Stomach (tissue), 8 donors: ENCODE measurements at regions not wholly inside any gene's neighbourhood (a gene's known extent, or its start where the extent isn't known, plus 50 kb on each side); places are given as distances from the start of the nearest gene placed in this dataset.
A peak's percentile ranks its signal among the peaks of the same experiment; 100 is the strongest.

Experiments
- DNase-seq, 2 donors: peaks; one replicate each; pipeline versions ENCODE4 v3.0.0 to v3.0.0-alpha.2; 2013 to 2019
- H3K27ac ChIP-seq, 5 donors: fragments of 200-600 bp in 4 of 5; sonication (generic) in 4 of 5; one replicate each; pipeline ENCODE4 v1.5.1; 2013 to 2019; ENCODE audit warnings: mild to moderate bottlenecking in 1 of 5, moderate library complexity in 1 of 5
- H3K27me3 ChIP-seq, 3 donors: fragments of 200-600 bp; sonication (generic); one replicate each; pipeline ENCODE4 v1.5.1; 2017 to 2019; ENCODE audit warnings: mixed run types in 1 of 3
- H3K36me3 ChIP-seq, 4 donors: fragments of 200-600 bp; sonication (generic); 1 replicate in 3 of 4; 2 replicates in 1 of 4; pipeline ENCODE4 v1.5.1; 2016 to 2019
- H3K4me1 ChIP-seq, 4 donors: fragments of 200-600 bp; sonication (generic); one replicate each; pipeline ENCODE4 v1.5.1; 2016 to 2019
- H3K4me3 ChIP-seq, 4 donors: fragments of 200-600 bp; sonication (generic) in 3 of 4; one replicate each; pipeline ENCODE4 v1.5.1; 2016 to 2019; ENCODE audit warnings: mild to moderate bottlenecking in 1 of 4
- H3K9me3 ChIP-seq, 4 donors: fragments of 200-600 bp; sonication (generic); one replicate each; pipeline ENCODE4 v1.5.1; 2016 to 2019
- CTCF ChIP-seq, 7 experiments: fragments of 450-650 bp in 4 of 7; fragments of 200-600 bp in 3 of 7; sonication (generic) in 3 of 7; IDR thresholded peaks; one replicate each; pipeline ENCODE4 v1.5.1; 2016 to 2019; ENCODE audit warnings: antibody characterized with exemption in 7 of 7, control low read depth in 2 of 7, mild to moderate bottlenecking in 1 of 7
- EP300 ChIP-seq: sonication (generic); formaldehyde crosslinking; IDR thresholded peaks from one replicate; pipeline ENCODE4 v1.6.1; 2017; ENCODE audit warnings: antibody characterized with exemption
- POLR2A ChIP-seq, 4 donors: fragments of 450-650 bp; IDR thresholded peaks; one replicate each; pipeline ENCODE4 v1.6.1; 2016; ENCODE audit warnings: antibody characterized with exemption in 4 of 4, control low read depth in 2 of 4, mild to moderate bottlenecking in 1 of 4, moderate library complexity in 1 of 4
- POLR2AphosphoS5 ChIP-seq, 3 donors: sonication (generic); formaldehyde crosslinking; IDR thresholded peaks; one replicate each; pipeline ENCODE4 v1.6.1; 2016; ENCODE audit warnings: antibody characterized with exemption in 3 of 3
- WGBS, 5 donors: extraction: QIAGEN DNeasy Blood & Tissue Kit in 3 of 5; methylation state at CpG; one replicate each; pipeline versions ENCODE4 v1.1.5 to v1.1.7; 2013 to 2018; 5-methylcytosine and 5-hydroxymethylcytosine counted together
- intact Hi-C: fragments of 100-400 bp; cut with DNase I; formaldehyde crosslinking; loops from one replicate; pipeline ENCODE4 v1.15.1; 2023; ENCODE audit warnings: low total_unique reads
- donor health status: healthy with polysubstance abuse.
- donor health status: Bipolar disorder and iron deficiency.
- donor health status: healthy.

- no peak overlapping the region for H3K4me3 ChIP-seq
- H3K36me3 ChIP-seq = no peaks in the 10 kb centered on the region
- H3K27me3 ChIP-seq = no peaks in the 10 kb centered on the region
- intact Hi-C loops = no loop called here
- DNase-seq = no peak
- no peaks in the 10 kb centered on the region for H3K9me3 ChIP-seq
- WGBS, 5 donors = 59 to 63% (median 61%) methylated on average over 5 of the region's 5 CpGs
- H3K4me1 ChIP-seq = peaks cover 0 to 19% (median 2%) of the 10 kb centered on the region in 4 donors
- H3K27ac ChIP-seq = peak overlapping the region in 1 of 5 donors; percentile 24
- peak in 1 of 3 donors; percentile 60 for TF ChIP-seq POLR2AphosphoS5 (IDR thresholded peaks at IDR 0.05)
- no peak for TF ChIP-seq POLR2A (IDR thresholded peaks at IDR 0.05)
These were observed 932.7 kb downstream of the TFAP2A start for GRCh38 chr6:9482030-9482738.

- Histone ChIP-seq H3K36me3 (no peaks in the 10 kb centered on the region), H3K9me3 (no peaks in the 10 kb centered on the region), H3K4me1 (peaks cover 0 to 19% (median 2%) of the 10 kb centered on the region in 4 donors), H3K27me3 (no peaks in the 10 kb centered on the region), H3K4me3 (no peak overlapping the region), H3K27ac (peak overlapping the region in 1 of 5 donors; percentile 24)
- intact Hi-C loops = no loop called here
- TF ChIP-seq POLR2A (IDR thresholded peaks at IDR 0.05) (no peak), EP300 (no peak), POLR2AphosphoS5 (IDR thresholded peaks at IDR 0.05) (no peak), CTCF (IDR thresholded peaks at IDR 0.05) (no peak)
- 32 to 46% (median 35%) methylated on average over 7 of the region's 7 CpGs for WGBS, 5 donors
- DNase-seq = no peak
These were observed 933.4 kb downstream of the TFAP2A start for GRCh38 chr6:9481292-9482029.

GRCh38 chr6:9468277-9468676, 946.6 kb downstream of the TFAP2A start:
- Histone ChIP-seq H3K27ac (no peak overlapping the region), H3K9me3 (no peaks in the 10 kb centered on the region), H3K36me3 (no peaks in the 10 kb centered on the region), H3K4me3 (no peak overlapping the region), H3K27me3 (no peaks in the 10 kb centered on the region), H3K4me1 (no peaks in the 10 kb centered on the region)
- TF ChIP-seq POLR2AphosphoS5 (IDR thresholded peaks at IDR 0.05) (no peak), CTCF (IDR thresholded peaks at IDR 0.05) (no peak), POLR2A (IDR thresholded peaks at IDR 0.05) (no peak), EP300 (no peak)
- intact Hi-C loops = no loop called here
- no peak for DNase-seq
- WGBS, 5 donors = 56 to 72% (median 69%) methylated on average over 3 of the region's 3 CpGs

- intact Hi-C loops = no loop called here
- H3K4me3 ChIP-seq = no peak overlapping the region
- no peaks in the 10 kb centered on the region for H3K9me3 ChIP-seq
- no peak for DNase-seq
- TF ChIP-seq POLR2A (IDR thresholded peaks at IDR 0.05) (no peak), EP300 (no peak), POLR2AphosphoS5 (IDR thresholded peaks at IDR 0.05) (no peak), CTCF (IDR thresholded peaks at IDR 0.05) (no peak)
- H3K4me1 ChIP-seq = no peaks in the 10 kb centered on the region
- H3K27me3 ChIP-seq = no peaks in the 10 kb centered on the region
- WGBS, 5 donors = 65 to 86% (median 73%) methylated on average over 3 of the region's 3 CpGs
- H3K36me3 ChIP-seq = no peaks in the 10 kb centered on the region
- H3K27ac ChIP-seq = no peak overlapping the region
These were observed 947.1 kb downstream of the TFAP2A start for GRCh38 chr6:9467741-9468140.
